Hippocampal formation (tissue), 2 donors: ENCODE measurements at regions not wholly inside any gene's neighbourhood (a gene's known extent, or its start where the extent isn't known, plus 50 kb on each side); places are given as distances from the start of the nearest gene placed in this dataset.

Experiments used
- DNase-seq, 2 donors: peaks; one replicate each; lab custom pipeline; 2025; lab: John Stamatoyannopoulos, UW

DNA sequence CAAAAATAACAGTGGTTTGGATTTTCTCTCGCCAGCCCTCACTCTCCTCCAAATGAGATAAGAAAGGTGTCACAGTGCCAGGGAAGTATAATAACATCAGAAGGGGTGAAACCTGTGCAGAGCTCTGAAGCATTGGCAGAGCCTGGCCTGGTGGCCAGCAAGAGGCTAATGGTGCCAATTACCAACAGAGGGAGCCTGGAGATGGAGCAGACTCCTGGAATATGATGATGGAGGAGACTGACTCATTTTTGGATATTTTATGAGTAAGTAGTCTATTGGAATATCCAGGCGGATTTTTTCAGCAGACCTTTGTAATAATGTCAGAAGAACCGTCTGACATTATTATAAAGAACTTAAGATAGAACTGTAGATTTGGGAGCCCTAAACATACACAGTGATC lies 442.6 kb upstream of the MARCKS start:
- DNase-seq: no peak

DNA sequence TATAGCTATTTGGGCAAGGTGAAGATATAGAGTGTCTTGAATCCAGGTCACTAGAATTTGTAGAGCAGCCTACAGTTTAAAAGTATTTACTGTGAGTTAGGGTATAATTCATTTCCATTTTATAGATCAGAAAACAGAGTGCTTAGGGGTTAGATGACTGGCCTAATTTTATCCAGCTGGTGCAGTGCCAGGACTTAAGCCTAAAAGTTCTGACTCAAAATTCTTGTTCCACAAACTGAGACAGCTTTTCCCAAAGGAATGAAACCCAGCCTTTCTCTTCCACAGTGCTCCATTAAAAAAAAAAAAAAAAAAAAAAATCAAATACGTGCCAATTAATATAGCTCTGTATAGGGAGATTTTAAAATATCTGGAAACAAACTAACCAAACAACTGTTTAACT lies 441.0 kb upstream of the MARCKS start:
- no peak for DNase-seq

DNA sequence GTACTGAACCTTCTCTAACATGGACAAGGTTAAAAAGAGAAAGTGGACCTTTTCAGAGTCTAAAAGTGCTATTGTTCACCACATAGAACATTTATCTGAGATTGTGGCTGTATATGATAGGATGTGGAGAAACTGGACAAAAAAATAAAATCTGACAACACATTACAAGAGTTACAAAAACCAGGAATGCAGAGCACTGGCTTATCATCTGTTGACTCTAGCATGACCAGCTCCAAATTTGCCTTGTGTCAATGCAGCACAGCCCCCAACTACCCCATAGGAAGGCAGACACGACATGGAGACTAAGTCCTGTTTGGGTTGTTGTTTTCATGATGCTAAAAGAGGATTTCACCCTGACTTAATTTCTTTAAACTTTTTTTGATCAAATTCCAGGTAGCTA lies 436.9 kb upstream of the MARCKS start:
- no peak for DNase-seq

DNA sequence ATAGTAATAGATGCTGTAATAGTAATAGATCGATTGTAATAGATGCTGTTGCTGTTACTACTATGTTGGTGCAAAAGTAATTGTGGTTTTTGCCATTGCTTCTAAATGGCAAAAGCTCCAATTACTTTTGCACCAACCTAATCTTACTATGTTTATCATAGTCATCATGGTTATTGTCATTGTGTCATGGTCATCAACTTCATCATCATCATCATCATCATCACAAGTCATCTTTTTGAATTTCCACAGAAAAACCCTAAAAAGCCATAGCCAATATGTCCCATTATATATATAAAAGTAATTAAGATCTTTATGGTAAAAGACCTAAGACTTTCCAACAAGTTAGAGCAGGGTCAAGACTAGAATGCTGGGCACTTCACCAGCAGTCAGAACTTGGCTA lies 435.1 kb upstream of the MARCKS start:
- DNase-seq: no peak

DNA sequence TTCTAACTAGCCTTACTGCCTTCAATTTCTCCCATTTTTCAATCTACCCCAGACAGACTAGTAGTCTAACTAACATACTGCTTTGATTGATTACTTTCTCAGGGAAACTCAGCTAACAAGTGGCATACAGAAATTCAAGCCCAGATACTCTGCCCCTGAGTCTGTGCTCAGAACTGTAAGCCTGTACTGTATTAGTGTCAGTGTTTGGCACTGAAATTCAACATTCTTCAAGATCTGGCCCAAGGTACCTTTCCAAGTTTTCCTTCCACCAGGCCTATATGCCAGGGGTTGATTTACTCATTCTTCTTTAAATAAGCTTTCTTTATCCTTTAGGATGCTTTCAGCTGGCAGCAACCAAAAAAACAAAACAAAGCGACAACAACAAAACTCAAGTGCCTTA lies 433.2 kb upstream of the MARCKS start:
- no peak for DNase-seq

DNA sequence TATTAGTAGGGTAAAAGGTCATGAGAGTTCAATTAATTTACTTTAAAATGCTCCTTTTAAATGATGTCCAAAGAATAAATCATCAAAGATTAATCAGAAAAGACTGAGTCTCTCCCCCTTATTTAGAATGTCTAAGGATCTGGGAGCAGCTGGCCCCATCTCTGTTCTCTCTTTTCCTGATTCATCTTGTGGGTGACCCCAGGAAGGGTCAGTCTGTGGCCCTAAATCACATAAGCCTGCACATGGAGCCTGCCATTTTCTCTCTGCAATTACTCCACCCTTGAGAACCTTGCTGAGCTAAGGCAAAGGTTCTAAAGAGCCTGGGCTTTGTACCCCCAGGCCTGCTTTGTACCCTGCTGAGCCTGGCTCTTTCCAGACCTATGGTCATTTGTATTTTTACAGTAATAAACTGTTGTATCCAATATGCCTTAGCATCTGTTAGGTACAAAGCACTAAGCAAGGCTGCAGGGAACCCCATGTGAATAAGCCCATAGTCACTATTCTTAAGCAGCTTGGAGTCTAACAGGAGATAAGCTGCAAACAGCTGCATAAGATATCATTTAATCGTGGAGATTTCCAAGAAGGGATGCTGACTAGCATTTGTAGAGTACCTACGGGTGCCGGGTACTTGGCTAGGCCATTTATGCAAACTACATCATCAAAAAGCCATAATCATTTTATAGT lies 431.0 kb upstream of the MARCKS start:
- DNase-seq: no peak

DNA sequence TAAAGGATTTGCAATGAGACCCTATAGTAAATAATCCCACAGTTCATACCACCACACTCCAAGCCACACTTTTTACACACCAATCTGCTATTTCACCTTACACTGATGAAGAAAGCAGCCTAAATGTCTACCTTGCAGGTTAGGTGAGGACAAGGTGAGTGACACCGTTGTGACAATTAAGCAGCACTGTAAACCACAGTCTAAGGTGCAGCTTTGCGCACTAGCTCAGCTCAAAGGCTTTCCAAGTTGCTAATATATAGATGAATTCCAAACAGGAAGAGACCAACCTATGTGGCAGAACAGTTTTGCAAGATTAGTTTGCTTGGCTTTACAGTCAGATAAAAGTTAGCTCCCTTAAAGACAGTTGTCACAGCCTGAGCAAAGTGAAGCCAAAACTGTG lies 429.5 kb upstream of the MARCKS start:
- DNase-seq: no peak

DNA sequence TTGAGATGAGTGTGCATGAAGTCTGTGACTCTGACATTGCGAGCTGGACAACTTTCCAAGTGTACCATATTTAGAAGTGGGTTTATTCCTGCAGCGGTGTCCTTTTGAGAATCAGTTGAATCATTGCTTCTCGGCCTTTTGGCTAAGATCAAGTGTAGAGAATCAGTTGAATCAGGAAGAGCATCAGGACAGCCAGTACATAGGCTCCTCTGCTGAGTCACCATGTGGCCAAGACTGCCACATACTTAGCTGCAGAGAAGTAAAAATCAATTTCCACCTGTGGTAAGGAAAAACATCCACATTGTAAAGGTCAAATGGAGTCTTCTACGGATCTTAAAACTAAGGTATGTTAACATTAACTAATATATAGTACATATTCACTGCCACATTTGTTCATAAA lies 428.4 kb upstream of the MARCKS start:
- DNase-seq: no peak

DNA sequence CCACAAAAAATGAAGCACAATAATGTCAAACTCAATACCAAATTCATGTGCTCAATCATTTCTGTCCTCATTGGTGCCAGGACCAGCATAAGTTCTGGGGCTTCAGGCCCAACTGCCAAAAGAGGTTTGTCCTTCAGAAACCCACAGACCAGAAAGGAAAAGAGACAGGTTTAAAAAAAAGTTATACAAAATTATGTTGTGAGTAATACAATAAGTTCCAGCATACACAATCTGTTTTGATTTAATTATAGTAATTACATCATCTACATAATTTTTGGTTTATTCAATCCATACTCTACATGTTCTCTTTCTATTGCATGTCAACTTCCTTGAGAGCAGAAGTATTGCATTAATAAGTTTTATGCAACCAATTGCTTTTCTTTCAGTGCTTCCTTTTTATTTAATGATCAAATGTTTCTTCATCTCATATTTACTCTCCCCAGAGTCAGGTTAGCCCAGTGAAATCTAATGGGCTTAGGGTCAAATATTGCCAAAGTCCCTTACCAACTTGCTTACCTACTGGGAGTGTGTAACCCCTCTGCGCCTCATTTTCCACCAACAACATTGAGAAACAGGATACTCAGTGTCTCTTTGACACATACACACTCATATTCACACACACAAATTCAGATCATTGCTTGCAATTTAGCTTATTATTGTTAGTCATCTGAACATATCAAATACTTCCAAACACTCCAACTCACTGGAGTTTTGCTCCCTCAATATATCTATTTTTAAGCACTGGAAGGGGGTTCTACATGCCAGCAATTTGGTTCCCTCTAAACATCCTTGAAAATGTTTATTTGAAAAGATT lies 424.4 kb upstream of the MARCKS start:
- DNase-seq: no peak

DNA sequence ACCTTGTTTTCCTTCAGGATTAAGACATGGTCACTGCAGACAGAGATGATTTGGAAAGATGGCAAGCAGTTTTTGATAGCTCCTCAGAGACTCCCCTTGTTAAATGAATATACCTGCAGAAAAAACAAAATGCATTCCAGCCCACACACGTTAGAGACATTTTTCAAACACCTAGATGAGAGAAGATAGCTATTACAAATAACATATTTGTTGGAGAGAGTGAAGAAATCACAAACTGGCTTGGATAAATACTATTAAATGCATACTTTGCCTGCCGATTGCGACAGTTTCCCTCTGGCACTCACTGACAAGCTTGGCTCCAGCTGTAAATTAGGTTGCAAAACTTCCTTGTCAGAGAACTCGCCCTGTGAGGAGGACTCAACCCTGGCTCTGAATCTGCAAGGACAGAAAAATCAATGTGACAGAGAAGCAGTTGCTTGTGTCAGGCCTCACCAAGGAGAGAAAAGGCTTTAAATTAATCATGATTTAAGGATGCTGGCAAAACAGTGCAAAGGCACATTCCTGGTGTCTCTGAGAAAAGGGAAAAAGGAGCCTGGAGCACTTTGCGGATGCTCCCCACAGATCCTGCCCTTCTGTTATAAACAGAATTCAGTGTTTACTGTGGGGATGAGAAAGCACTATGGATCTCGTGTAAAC lies 423.7 kb upstream of the MARCKS start:
- DNase-seq: no peak

DNA sequence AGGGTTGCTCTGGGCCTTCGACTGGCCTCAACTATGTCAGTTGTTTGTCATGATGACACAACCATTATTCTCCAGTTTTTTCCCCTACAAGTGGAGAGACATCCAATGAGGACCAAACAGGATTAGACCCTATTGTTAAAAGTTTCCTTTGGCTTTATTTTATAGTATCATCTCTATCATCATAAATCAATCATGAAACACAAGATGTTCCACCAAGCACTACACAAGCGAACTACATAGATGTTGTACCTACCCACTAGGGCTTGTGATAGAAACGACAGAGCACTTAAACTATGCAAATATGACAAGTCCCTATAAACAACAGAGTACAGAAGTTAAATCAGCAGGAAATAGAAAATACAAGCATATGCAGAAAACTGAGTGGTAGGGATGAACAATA lies 422.5 kb upstream of the MARCKS start:
- DNase-seq: no peak

DNA sequence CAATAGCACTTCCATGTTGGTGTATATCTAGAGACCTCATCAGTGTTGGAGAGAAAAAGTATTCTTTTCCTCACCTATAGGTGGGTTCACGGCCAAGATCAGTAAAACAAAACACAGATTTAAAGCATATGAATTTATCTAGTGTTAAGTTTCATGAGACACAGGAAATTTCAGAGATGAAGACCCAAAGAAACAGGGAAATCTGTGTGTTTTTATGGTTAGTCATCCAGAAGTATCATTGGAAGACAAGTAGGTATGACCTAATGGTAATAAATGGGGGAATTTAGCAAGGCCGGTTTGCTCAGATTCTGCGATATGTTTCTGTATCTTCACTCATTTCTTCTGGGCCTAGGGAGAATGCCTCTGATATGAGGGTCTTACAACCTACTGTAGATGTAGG lies 419.6 kb upstream of the MARCKS start:
- no peak for DNase-seq

DNA sequence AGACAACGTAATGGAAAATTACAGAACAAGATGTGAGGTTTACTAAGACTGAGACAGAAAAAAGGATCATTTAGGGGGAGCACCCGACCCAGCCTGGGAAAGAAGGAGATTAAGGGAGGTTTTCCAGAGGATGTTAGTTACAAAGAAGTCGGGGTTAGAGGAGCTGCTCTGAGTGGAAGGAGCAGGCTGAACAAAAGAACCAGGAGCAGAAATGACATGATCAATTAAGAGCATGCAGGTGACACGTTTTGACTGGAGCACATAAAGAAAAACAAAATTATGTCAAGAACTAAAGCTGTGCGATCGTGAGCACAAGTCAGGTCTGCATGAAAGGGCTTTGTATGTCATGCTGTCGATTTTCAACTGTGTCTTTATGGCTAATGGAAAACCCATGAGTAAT lies 417.3 kb upstream of the MARCKS start:
- DNase-seq: no peak

DNA sequence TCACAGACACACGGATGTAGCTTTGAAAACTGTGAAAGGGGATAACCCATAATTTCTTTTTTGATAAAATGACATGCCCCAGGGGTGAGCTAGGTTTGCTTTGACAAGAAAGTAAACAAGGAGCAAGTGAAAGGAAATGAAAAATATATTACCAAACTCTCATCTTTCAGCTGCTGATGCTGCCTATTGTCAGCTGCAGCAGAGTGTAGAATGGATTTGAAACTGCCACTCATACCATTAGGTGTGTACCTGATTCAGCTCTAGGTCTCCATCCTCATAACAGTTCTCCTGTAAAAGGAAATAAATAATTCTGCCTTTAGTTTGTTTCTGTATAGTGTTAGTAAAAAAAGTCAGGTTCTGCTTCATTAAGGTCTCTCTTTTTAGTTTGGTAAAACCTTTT lies 415.1 kb upstream of the MARCKS start:
- DNase-seq: no peak

DNA sequence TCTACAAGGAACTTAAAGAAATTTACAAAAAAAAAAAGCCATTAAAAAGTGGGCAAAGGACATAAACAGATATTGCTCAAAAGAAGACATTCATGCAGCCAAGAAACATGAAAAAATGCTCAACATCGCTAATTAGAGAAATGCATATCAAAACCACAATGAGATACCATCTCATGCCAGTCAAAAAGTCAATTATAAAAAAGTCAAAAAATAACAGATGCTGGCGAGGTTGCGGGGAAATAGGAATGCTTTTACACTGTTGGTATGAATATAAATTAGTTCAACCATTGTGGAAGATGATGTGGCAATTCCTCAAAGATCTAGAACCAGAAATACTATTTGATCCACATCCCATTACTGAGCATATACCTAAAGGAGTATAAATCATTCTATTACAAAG lies 411.9 kb upstream of the MARCKS start:
- no peak for DNase-seq

DNA sequence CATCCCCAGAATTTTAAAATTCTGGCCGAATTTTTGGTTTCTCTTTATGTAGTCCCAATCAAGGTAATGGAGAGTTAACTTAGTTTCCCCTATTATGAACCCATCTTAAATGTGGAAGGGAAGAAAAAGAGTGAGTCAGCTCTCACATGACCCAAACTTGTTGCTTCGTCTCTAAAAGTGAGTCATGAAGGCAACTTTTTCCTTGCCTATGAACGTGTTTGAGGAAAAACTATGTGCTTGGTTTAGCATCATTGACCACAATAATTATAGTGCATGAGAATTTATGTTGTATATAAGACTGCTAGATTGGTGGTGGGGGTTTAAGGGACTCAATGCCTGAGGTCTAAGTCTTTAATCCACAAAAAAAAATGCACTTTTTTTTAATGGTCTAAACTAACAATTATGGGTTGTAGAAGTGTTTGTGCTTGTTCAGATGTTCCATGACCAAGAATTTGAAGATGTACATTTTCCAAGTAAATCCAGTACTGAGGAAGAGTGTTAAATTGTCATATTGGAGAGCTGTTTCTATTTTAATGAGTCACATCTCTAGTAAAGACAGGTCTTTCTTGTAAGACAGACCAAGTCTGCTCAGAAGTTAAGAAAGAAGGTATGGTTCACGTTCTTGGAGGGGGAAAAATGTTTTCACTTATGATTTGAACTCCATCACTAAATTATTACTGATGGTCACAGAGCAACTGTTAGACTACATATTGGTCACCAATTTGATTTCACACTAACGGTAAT lies 409.9 kb upstream of the MARCKS start:
- no peak for DNase-seq

DNA sequence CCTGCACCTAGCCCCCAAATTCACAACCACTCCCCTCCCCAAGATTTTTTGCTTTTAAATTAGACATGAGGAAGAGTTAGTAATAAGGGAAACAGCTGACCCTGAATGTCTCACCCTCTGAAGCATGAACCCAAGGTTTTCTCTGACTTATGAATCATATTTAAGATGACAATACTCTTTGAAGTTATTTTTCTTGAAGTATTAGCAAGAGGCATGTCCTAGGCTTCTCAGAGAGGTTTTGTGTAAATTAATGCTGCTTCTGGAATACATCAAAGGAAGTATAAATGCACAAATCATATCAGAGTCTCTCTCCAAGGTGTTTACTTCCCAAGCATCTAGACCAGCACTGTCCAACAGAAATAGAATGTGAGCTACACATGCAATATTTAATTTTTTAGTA lies 408.1 kb upstream of the MARCKS start:
- DNase-seq: no peak

DNA sequence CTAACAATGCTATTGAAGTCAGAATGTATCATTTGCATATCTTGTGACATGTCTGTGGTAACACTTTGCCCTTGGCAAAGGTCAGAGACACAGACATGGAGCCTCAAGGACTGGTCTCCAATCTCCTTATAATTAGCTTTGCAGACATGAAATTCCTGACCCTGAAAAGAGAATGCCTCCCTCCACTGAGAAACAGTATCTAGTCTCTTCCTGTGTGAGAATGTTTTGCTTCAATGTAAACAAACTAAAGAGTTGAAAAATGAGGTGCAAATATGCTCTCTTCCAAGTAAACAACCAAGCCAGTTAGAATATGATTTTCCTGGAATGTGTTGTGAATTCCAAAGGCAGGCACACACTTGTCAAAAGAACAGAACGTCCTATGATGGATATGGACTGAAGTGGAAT lies 407.1 kb upstream of the MARCKS start:
- DNase-seq: no peak

DNA sequence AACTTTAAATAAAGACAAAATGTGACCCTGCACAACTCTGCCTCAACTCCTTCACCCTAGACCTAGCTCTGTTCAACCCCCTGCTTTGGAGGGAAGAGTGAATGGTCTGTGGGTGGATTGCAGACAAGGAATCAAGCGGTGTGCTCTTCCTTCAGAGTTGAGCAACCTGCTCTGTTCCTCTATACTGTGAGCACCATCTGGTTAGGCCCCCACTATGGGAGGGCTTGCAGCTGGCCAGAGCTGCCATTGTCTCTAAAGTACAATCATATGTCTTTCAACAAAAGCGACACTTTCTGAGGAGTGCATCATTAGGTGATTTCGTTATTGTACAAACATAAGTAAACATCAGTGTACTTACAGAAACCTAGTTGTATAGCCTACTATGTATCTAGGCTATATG lies 406.1 kb upstream of the MARCKS start:
- no peak for DNase-seq

DNA sequence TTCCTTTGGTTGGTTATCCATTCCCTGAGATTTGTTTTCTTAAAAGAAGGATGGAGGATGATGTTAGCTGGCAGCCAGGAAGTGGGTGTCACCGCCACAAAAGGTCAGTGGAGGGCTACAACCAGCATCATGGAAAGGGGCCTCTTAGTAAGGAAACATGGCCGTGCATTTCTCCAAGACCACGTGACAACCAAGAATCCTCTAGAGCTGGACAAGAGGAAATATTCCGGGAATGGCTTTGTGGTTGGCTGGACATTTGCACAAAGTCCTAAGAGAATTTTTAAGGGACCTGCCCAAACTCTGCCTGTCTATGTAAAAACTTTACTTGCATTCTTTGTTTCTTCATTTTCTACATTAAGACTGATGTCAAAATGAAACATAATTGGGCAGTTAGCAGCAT lies 399.9 kb upstream of the MARCKS start:
- DNase-seq: no peak

DNA sequence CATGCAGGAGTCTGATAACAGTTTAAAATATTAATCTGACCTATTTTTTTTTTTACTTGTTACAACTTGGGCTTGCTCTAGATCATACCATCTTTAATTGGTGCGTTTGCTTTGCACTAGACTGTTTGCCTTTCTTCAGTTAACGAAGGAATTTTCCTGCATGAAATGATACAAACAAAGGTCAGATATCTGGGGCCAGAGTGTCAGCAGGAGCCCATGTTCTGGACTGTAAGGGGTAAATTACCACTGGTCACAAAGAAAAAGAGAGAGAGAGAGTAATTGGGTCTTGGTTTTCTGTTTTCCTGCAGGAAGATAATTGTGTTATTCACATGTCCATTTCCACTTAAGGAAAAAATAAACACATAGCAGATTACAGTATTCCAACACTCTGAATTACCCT lies 399.4 kb upstream of the MARCKS start:
- DNase-seq: no peak

DNA sequence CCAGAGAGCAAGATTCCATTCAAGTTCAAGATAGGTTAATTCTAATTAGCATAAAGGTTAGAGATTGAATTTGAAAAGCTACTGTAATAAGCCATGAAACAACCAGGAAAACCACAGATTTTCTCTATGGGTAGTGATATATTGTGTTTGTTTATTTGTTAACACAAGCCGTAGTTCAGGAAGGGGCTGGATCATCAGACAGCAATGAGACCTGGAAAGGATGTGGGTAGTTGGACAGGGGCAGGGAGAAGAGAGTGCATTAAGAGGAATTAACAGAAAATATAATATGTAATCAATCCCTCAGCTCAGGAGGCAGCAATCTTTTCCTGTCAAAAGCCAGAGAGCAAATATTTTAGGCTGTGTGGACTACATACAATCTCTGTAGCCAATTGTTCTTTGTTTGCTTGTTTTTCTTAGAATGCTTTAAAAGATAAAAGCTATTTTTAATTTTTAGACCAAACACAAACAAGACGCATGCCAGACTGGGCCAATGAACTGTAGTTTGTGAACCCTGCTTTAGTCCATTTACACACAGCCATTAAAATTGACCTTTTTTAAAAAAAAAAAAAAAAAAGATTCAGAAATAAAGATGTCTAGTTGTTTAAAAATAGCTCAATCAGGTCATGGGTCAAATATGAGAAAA lies 398.7 kb upstream of the MARCKS start:
- DNase-seq: no peak
